ENCODE measurements at regions not wholly inside any gene's neighbourhood (a gene's known extent, or its start where the extent isn't known, plus 50 kb on each side); places are given as distances from the start of the nearest gene placed in this dataset.

GRCh38 chr2:34045101-34045655, 446.1 kb upstream of the FAM98A start:
- DNase-seq (ENCODE audit: low read depth in 2 of 3, low spot score in 1 of 3): no peak

GRCh38 chr2:34037886-34038285, 438.8 kb upstream of the FAM98A start:
- DNase-seq (ENCODE audit: low read depth in 2 of 3, low spot score in 1 of 3): no peak

GRCh38 chr2:34037157-34037556, 438.1 kb upstream of the FAM98A start:
- no peak for DNase-seq (ENCODE audit: low read depth in 2 of 3, low spot score in 1 of 3)

GRCh38 chr2:34031097-34031496, 432.0 kb upstream of the FAM98A start:
- no peak for DNase-seq (ENCODE audit: low read depth in 2 of 3, low spot score in 1 of 3)

GRCh38 chr2:34030273-34030672, 431.2 kb upstream of the FAM98A start:
- no peak for DNase-seq (ENCODE audit: low read depth in 2 of 3, low spot score in 1 of 3)

- DNase-seq (ENCODE audit: low read depth in 2 of 3, low spot score in 1 of 3): no peak
Measured at GRCh38 chr2:34029073-34029472, 430.0 kb upstream of the FAM98A start.

GRCh38 chr2:34025196-34025595, 426.1 kb upstream of the FAM98A start:
- no peak for DNase-seq (ENCODE audit: low read depth in 2 of 3, low spot score in 1 of 3)

GRCh38 chr2:34012715-34013302, 413.7 kb upstream of the FAM98A start:
- DNase-seq (ENCODE audit: low read depth in 2 of 3, low spot score in 1 of 3): peak; percentile 0 to 7 (median 0)

GRCh38 chr2:34011684-34012083, 412.6 kb upstream of the FAM98A start:
- DNase-seq (ENCODE audit: low read depth in 2 of 3, low spot score in 1 of 3): no peak

- no peak for DNase-seq (ENCODE audit: low read depth in 2 of 3, low spot score in 1 of 3)
Measured at GRCh38 chr2:34005901-34006300, 406.8 kb upstream of the FAM98A start.

GRCh38 chr2:34004936-34005335, 405.8 kb upstream of the FAM98A start:
- no peak for DNase-seq (ENCODE audit: low read depth in 2 of 3, low spot score in 1 of 3)

- DNase-seq (ENCODE audit: low read depth in 2 of 3, low spot score in 1 of 3): no peak
Measured at GRCh38 chr2:34003795-34004194, 404.7 kb upstream of the FAM98A start.

GRCh38 chr2:34001557-34001956, 402.5 kb upstream of the FAM98A start:
- no peak for DNase-seq (ENCODE audit: low read depth in 2 of 3, low spot score in 1 of 3)

GRCh38 chr2:33984131-33984530, 385.0 kb upstream of the FAM98A start:
- DNase-seq (ENCODE audit: low read depth in 2 of 3, low spot score in 1 of 3): no peak

GRCh38 chr2:33978471-33978870, 379.4 kb upstream of the FAM98A start:
- no peak for DNase-seq (ENCODE audit: low read depth in 2 of 3, low spot score in 1 of 3)

GRCh38 chr2:33975498-33975897, 376.4 kb upstream of the FAM98A start:
- DNase-seq (ENCODE audit: low read depth in 2 of 3, low spot score in 1 of 3): no peak

GRCh38 chr2:33967103-33967502, 368.0 kb upstream of the FAM98A start:
- no peak for DNase-seq (ENCODE audit: low read depth in 2 of 3, low spot score in 1 of 3)

- DNase-seq (ENCODE audit: low read depth in 2 of 3, low spot score in 1 of 3): no peak
Measured at GRCh38 chr2:33958591-33958990, 359.5 kb upstream of the FAM98A start.

- DNase-seq (ENCODE audit: low read depth in 2 of 3, low spot score in 1 of 3): no peak
Measured at GRCh38 chr2:33949371-33949770, 350.3 kb upstream of the FAM98A start.

- no peak for DNase-seq (ENCODE audit: low read depth in 2 of 3, low spot score in 1 of 3)
Measured at GRCh38 chr2:33946193-33946592, 347.1 kb upstream of the FAM98A start.

GRCh38 chr2:33933203-33933602, 334.1 kb upstream of the FAM98A start:
- no peak for DNase-seq (ENCODE audit: low read depth in 2 of 3, low spot score in 1 of 3)

GRCh38 chr2:33931164-33931563, 332.1 kb upstream of the FAM98A start:
- no peak for DNase-seq (ENCODE audit: low read depth in 2 of 3, low spot score in 1 of 3)

- DNase-seq (ENCODE audit: low read depth in 2 of 3, low spot score in 1 of 3): no peak
Measured at GRCh38 chr2:33929467-33929866, 330.4 kb upstream of the FAM98A start.

Data from stimulated activated CD4-positive, alpha-beta T cell treated with anti-CD3 and anti-CD28 coated beads, Interleukin-12 subunit alpha, Interleukin-12 subunit beta, amount 100 ng/mL, for 48 hours (primary cell).